Dermis microvascular lymphatic vessel endothelial cell (primary cell): ENCODE measurements at regions not wholly inside any gene's neighbourhood (a gene's known extent, or its start where the extent isn't known, plus 50 kb on each side); places are given as distances from the start of the nearest gene placed in this dataset.

Source experiments
- DNase-seq, 2 donors: peaks; one replicate each; pipeline versions ENCODE4 v3.0.0 to v3.0.0-alpha.2; 2010; ENCODE audit warnings: low read depth in 2 of 2

GRCh38 chr9:7243838-7244237 lies 486.1 kb downstream of the KDM4C start:
- no peak for DNase-seq

GRCh38 chr9:7242126-7242525 lies 484.4 kb downstream of the KDM4C start:
- DNase-seq: no peak

GRCh38 chr9:7241694-7242093 lies 483.9 kb downstream of the KDM4C start:
- DNase-seq: no peak

- no peak for DNase-seq
These were observed 483.0 kb downstream of the KDM4C start for GRCh38 chr9:7240569-7241311.

GRCh38 chr9:7239708-7240107 lies 481.9 kb downstream of the KDM4C start:
- no peak for DNase-seq

GRCh38 chr9:7238247-7238637 lies 480.5 kb downstream of the KDM4C start:
- DNase-seq: no peak

GRCh38 chr9:7237473-7238246 lies 479.9 kb downstream of the KDM4C start:
- no peak for DNase-seq

GRCh38 chr9:7236186-7236585 lies 478.4 kb downstream of the KDM4C start:
- DNase-seq: no peak

GRCh38 chr9:7234144-7234543 lies 476.4 kb downstream of the KDM4C start:
- DNase-seq: peak; percentile 10 to 46

GRCh38 chr9:7229571-7229970 lies 471.8 kb downstream of the KDM4C start:
- DNase-seq: no peak

- no peak for DNase-seq
These were observed 471.0 kb downstream of the KDM4C start for GRCh38 chr9:7228726-7229125.

GRCh38 chr9:7227951-7228350 lies 470.2 kb downstream of the KDM4C start:
- DNase-seq: no peak

- no peak for DNase-seq
These were observed 468.4 kb downstream of the KDM4C start for GRCh38 chr9:7226007-7226640.
